Osteoblast (primary cell): ENCODE measurements at regions not wholly inside any gene's neighbourhood (a gene's known extent, or its start where the extent isn't known, plus 50 kb on each side); places are given as distances from the start of the nearest gene placed in this dataset.
"Not testable (repeated sequence)": the region's sequence is repeated elsewhere in the genome, so short reads cannot be mapped to it uniquely, and the experiment has no call there.

Source experiments
- DNase-seq: peaks from one replicate; pipeline ENCODE4 v3.0.0; 2011; ENCODE audit warnings: low spot score, mixed read lengths; ENCODE audit not compliant: insufficient read length; ENCODE audit errors: missing footprints
- H2AFZ ChIP-seq: 2 replicates; pipeline ENCODE4 v1.6.0; 2011; ENCODE audit warnings: mild to moderate bottlenecking, low read length
- H3K27ac ChIP-seq: 2 replicates; pipeline ENCODE4 v1.5.1; 2011; ENCODE audit warnings: mild to moderate bottlenecking, low read depth, low read length, moderate library complexity
- H3K27me3 ChIP-seq: 2 replicates; pipeline ENCODE4 v1.6.0; 2012; ENCODE audit warnings: mild to moderate bottlenecking, control low read depth, inconsistent platforms, low read length, moderate library complexity; ENCODE audit not compliant: insufficient read depth
- H3K36me3 ChIP-seq: 2 replicates; pipeline ENCODE4 v1.5.1; 2011; ENCODE audit warnings: mild to moderate bottlenecking, low read length, control low read depth, moderate library complexity; ENCODE audit not compliant: insufficient read depth
- H3K4me1 ChIP-seq: 2 replicates; pipeline ENCODE4 v1.5.1; 2011; ENCODE audit warnings: mild to moderate bottlenecking, low read length, control low read depth, moderate library complexity; ENCODE audit not compliant: insufficient read depth
- H3K4me2 ChIP-seq: 2 replicates; pipeline ENCODE4 v1.6.0; 2011; ENCODE audit warnings: mild to moderate bottlenecking, low read length; ENCODE audit not compliant: insufficient read depth
- H3K4me3 ChIP-seq: fragments of 200-600 bp; sonication (generic); 3 replicates; pipeline ENCODE4 v1.5.1; 2012; ENCODE audit warnings: mild to moderate bottlenecking, low read length, inconsistent platforms; ENCODE audit not compliant: insufficient read depth
- H3K79me2 ChIP-seq: 2 replicates; pipeline ENCODE4 v1.6.0; 2012; ENCODE audit warnings: mild to moderate bottlenecking, low read length, control low read depth, inconsistent platforms; ENCODE audit not compliant: insufficient read depth
- H3K9me3 ChIP-seq: 2 replicates; pipeline ENCODE4 v1.5.1; 2011; ENCODE audit warnings: low read depth, low read length, control low read depth
- H4K20me1 ChIP-seq: 2 replicates; pipeline ENCODE4 v1.6.0; 2012; ENCODE audit warnings: mild to moderate bottlenecking, low read length, control low read depth; ENCODE audit not compliant: insufficient read depth
- TF ChIP-seq, protein P1 (sequence below): IDR thresholded peaks from 2 replicates; pipeline ENCODE4 v1.5.1; 2011; ENCODE audit warnings: mild to moderate bottlenecking, low read depth, low read length, moderate library complexity; ENCODE audit errors: extremely low read depth

DNA sequence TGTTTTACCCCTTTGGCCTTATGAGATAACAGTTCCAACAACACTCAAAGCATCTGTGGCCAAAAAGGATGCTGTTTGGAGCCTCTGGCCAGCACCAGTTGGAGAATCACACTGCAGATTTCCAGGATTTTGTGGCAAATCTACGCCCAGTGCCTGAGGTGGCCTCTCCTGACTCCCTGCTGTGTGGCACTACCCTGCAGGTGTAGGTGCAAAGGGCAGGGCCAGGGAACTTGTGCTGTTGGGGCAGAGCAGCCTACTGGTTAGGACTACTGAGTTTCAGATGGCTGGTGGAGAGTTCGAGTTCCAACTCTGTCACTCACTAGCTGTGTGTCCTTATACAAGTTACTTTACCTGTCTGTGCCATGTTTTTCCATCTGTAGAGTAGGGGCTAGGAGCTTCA is 170.5 kb downstream of the PTPRU start:
- H3K9me3 ChIP-seq = no peaks in the 10 kb centered on the region
- no peaks in the 10 kb centered on the region for H4K20me1 ChIP-seq
- H3K27ac ChIP-seq = no peak overlapping the region
- H3K4me2 ChIP-seq = no peak overlapping the region
- H3K79me2 ChIP-seq = no peaks in the 10 kb centered on the region
- no peaks in the 10 kb centered on the region for H3K4me1 ChIP-seq
- H3K4me3 ChIP-seq = no peak overlapping the region
- no peak overlapping the region for H2AFZ ChIP-seq
- H3K27me3 ChIP-seq = no peaks in the 10 kb centered on the region
- TF ChIP-seq, protein P1, sequence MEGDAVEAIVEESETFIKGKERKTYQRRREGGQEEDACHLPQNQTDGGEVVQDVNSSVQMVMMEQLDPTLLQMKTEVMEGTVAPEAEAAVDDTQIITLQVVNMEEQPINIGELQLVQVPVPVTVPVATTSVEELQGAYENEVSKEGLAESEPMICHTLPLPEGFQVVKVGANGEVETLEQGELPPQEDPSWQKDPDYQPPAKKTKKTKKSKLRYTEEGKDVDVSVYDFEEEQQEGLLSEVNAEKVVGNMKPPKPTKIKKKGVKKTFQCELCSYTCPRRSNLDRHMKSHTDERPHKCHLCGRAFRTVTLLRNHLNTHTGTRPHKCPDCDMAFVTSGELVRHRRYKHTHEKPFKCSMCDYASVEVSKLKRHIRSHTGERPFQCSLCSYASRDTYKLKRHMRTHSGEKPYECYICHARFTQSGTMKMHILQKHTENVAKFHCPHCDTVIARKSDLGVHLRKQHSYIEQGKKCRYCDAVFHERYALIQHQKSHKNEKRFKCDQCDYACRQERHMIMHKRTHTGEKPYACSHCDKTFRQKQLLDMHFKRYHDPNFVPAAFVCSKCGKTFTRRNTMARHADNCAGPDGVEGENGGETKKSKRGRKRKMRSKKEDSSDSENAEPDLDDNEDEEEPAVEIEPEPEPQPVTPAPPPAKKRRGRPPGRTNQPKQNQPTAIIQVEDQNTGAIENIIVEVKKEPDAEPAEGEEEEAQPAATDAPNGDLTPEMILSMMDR = no peak
- DNase-seq = no peak
- H3K36me3 ChIP-seq = no peaks in the 10 kb centered on the region

DNA sequence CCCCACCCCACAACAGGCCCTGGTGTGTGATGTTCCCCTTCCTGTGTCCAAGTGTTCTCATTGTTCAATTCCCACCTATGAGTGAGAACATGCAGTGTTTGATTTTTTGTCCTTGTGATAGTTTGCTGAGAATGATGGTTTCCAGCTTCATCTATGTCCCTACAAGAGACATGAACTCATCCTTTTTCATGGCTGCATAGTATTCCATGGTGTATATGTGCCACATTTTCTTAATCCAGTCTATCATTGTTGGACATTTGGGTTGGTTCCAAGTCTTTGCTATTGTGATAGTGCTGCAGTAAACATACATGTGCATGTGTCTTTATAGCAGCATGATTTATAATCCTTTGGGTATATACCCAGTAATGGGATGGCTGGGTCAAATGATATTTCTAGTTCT is 163.9 kb downstream of the PTPRU start:
- H3K4me3 ChIP-seq, H3K27me3 ChIP-seq, H3K27ac ChIP-seq, H3K4me2 ChIP-seq, H4K20me1 ChIP-seq, H3K79me2 ChIP-seq, DNase-seq, H3K4me1 ChIP-seq, H3K36me3 ChIP-seq, H2AFZ ChIP-seq, H3K9me3 ChIP-seq: not testable (repeated sequence)

DNA sequence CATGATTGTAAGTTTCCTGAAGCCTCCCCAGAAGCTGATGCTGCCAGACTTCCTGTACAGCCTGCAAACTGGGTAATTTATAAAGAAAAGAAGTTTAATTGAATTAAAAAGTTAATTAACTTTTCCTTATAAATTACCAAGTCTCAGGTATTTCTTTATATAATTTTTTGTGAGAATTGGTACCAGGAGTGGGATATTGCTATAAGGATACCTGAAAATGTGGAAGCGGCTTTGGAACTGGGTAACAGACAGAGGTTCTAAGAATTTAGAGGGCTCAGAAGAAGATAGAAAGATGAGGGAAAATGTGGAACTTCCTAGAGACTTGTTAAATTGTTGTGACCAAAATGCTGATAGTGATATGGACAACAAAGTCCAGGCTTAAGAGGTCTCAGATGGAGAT is 163.1 kb downstream of the PTPRU start:
- no peaks in the 10 kb centered on the region for H3K79me2 ChIP-seq

DNA sequence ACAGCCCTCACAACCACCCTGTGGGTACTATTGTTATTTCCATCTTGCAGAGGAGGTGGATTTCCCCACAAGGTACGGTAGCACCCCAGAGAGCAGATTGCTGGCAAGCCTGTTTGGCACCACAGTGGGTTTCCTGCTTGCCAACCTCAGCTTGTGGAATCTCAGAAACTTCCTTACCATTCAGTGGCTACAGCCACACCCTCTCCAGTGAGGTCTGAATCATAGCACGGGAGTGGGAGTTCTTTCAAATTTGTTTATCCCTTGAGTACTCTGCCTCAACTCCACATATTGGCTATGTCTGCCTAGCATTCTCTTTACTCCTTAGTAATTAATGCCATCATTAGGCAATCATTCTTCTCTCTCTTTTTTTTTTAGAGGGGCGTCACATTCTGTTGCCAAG is 162.1 kb downstream of the PTPRU start:
- no peaks in the 10 kb centered on the region for H4K20me1 ChIP-seq
- H3K4me1 ChIP-seq = peaks cover 5% of the 10 kb centered on the region
- H3K79me2 ChIP-seq = no peaks in the 10 kb centered on the region
- H3K36me3 ChIP-seq = no peaks in the 10 kb centered on the region
- no peaks in the 10 kb centered on the region for H3K9me3 ChIP-seq
- no peak for DNase-seq
- TF ChIP-seq, protein P1 = no peak
- no peak overlapping the region for H3K4me2 ChIP-seq
- H3K27ac ChIP-seq = no peak overlapping the region
- no peaks in the 10 kb centered on the region for H3K27me3 ChIP-seq
- H3K4me3 ChIP-seq = no peak overlapping the region
- H2AFZ ChIP-seq = no peak overlapping the region

More for the DNA sequence above, 163.1 kb downstream of the PTPRU start:
- H3K27ac ChIP-seq = no peak overlapping the region
- H3K9me3 ChIP-seq = no peaks in the 10 kb centered on the region
- no peaks in the 10 kb centered on the region for H3K27me3 ChIP-seq
- no peak overlapping the region for H3K4me2 ChIP-seq
- H4K20me1 ChIP-seq = no peaks in the 10 kb centered on the region
- H3K4me3 ChIP-seq = no peak overlapping the region
- H3K4me1 ChIP-seq = peaks cover 5% of the 10 kb centered on the region
- no peaks in the 10 kb centered on the region for H3K36me3 ChIP-seq
- TF ChIP-seq, protein P1 = no peak
- no peak for DNase-seq
- H2AFZ ChIP-seq = no peak overlapping the region
